HG02610 (cell line): ENCODE measurements at regions not wholly inside any gene's neighbourhood (a gene's known extent, or its start where the extent isn't known, plus 50 kb on each side); places are given as distances from the start of the nearest gene placed in this dataset.

Source experiments
- ATAC-seq: cut with Tn5 transposase; IDR thresholded peaks from one replicate; pipeline ENCODE4 v1.9.1; 2021; ENCODE audit warnings: mild to moderate bottlenecking, moderate library complexity; ENCODE audit not compliant: unreplicated experiment

- no peak for ATAC-seq
These were observed 287.4 kb downstream of the IRX1 start for GRCh38 chr5:3883040-3883439.

GRCh38 chr5:3886524-3887451 is 291.2 kb downstream of the IRX1 start:
- no peak for ATAC-seq

DNA sequence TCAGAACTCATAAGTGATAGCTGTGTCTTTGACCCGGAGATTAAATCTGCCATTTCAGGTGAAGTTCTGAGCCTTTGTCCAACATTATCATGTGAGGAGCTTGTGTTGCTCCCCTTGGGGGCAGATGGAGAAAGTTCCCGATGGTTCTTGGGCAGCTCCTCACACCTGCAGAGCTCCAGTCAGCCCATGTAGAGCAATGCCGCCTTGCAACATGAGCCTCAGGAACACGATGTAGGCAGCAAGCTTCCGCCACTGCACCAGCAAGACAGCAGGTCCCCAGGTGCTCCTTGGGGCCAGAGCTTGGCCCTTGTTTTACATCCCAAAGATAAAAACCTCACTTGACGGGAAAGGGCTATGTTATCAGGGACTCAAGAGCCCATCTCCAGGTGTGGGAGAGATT is 292.7 kb downstream of the IRX1 start:
- no peak for ATAC-seq

DNA sequence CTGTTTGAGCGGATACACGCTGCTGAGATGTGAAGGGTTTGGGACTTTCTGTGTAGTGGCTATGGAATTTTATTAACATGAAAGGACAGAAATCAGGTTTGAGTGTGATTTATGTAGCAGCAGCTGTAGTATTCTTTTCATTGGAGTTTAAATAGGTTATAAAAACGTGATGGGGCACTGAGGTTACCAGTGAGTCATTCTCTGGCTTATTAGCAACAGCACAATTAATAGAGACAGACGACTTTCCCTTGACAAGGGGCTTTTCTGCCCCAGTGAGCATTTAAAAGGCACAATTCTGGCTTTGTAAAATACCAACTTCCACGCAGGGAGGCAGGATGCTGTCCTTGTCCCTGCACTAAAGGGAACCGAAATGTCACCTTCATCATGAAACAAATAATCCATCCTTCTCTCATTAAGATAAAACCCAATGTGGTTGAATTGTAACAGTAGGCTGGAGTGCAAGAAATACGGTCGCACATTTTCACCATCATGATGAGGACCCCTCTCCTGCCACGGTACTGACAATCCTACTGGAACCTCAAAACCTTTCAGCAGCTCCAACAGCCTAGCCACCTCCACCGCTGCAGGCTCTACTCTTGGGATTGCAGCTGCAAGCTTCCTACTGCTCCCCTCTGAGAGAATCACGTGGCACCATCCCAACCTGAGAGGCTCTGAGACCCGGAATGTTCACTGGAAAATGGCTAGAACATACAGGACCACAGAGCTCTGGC is 293.9 kb downstream of the IRX1 start:
- ATAC-seq: no peak

GRCh38 chr5:3891113-3891512 is 295.5 kb downstream of the IRX1 start:
- ATAC-seq: no peak

DNA sequence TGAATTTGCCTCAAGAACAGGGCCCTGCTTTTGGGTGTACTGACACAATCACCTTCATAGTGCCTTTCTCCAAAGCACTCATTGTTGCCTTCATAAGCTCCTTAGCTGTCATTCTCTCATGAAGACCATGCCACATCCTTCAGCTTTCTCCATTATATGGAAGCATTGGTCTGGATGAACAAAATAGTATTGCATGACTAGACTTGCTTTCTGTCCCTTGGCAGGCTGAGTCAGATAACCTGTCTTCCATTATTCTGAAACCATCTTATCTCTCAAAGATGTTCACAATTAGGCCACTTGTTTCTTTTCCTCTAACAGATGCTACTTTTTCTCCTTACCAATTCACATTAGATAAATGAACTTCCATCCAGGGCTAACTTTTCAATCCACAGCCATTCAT is 297.9 kb downstream of the IRX1 start:
- no peak for ATAC-seq

GRCh38 chr5:3893975-3894374 is 298.3 kb downstream of the IRX1 start:
- no peak for ATAC-seq

DNA sequence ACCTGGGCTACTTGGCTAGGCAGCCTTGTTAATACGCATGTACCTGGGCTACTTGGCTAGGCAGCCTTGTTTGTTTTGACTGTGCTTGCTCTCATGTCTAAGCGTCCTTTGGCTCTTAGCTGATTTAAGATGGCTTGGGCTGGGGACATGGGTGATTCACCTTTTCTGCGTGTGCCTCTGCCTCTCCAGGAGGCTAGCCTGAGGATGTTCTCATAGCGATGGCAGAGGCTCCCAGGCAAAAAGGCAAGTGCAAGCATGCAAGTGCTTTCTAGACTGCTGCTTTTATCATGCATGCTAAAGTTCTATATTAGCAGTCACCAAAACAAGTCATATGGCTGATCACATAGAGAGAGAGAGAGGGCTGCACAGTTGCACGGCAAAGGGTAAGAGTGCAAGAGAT is 300.5 kb downstream of the IRX1 start:
- ATAC-seq: no peak

GRCh38 chr5:3899093-3899492 is 303.5 kb downstream of the IRX1 start:
- ATAC-seq: no peak

DNA sequence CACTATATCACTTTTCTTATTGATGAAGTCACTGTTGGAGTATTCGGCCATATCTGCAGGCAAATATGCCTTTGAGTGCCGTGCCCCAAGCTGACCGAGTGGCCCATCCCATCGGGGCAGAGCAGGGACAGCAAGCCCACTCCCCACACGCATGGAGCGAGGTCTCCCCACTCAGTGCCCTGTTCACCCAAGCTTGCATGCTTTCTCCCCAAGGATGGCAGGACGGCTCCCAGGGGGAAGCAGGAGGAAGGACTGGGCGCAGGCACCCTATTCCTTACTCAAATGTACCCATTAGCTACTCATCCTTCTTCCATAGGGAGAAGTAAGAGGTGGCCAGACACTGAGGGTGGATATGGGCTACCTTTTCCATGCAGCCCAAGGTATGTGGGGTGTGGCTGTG is 309.0 kb downstream of the IRX1 start:
- no peak for ATAC-seq

DNA sequence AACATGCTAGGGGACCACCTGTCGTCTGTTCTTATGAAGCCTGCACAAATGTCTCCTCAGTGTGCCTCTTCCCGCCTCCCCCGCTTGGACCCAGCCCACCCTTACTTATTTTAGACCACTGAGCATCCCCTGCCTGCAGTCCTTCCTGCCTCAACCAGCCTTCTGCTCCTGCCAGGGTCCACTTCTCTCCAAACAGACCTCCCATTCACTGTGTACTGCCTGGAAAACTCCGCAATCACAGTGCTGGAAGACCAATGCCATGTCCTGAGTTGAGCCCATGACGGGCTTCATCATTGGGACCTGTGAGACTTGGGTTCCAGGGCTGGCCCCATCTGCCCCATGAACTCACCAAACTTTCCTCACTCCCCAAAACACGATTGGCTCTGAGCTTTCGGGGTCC is 309.4 kb downstream of the IRX1 start:
- no peak for ATAC-seq

DNA sequence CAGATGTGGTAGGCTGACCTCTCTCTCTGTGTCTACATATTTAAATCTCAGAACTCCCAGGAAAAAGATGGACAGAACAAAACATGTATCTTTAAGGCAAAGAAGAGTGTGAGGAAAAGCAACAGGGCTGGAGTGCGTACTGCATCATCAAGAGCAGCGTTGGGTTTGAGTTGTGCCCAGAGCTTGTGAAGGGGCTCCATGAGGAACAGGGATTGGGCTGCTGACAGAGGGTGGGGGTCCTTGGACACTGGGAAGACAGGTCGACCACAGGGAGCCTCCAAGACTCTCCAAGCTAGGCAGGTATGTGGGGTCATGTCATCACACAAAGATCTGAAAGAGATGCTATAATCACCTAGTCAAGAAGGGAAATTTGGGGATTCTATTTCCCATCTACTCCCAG is 309.9 kb downstream of the IRX1 start:
- ATAC-seq: no peak

GRCh38 chr5:3911111-3911510 is 315.5 kb downstream of the IRX1 start:
- ATAC-seq: no peak

- no peak for ATAC-seq
These were observed 316.1 kb downstream of the IRX1 start for GRCh38 chr5:3911773-3912172.

DNA sequence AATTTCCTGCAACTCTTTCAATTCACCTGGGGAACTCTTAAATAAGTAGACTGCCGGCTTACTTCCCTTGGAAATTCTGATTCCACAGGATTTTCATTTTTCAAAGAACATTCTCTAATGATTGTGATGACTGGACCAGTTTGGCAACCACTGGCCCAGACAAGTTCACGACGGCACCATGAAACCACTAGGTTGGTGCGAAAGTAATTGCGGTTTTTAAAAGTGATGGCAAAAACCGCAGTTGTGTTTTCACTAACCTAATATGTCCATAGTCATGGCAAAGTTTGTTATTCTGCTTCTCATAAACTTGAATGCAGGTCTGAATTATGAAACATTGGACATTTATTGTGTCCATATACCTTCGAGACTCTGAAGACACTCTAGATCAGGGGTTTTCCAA is 317.2 kb downstream of the IRX1 start:
- no peak for ATAC-seq

DNA sequence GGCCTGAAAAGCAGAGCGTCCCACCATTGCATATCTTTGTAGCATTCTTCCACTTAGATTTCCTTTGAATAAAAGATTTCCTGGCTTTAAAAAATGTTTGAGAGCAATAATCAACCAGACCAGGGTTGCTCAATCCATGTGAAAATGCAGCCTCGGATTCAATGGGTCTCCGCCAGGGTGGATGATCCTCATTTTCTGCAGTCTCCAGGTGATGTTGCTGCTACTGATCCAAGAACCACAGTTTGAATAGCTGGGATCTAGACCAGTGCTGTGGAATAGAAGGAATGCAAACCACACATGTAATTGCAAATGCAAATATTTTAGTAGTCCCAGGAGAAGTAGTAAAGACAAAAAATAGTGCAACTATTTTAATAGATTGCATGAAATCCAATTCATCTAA is 317.6 kb downstream of the IRX1 start:
- no peak for ATAC-seq

DNA sequence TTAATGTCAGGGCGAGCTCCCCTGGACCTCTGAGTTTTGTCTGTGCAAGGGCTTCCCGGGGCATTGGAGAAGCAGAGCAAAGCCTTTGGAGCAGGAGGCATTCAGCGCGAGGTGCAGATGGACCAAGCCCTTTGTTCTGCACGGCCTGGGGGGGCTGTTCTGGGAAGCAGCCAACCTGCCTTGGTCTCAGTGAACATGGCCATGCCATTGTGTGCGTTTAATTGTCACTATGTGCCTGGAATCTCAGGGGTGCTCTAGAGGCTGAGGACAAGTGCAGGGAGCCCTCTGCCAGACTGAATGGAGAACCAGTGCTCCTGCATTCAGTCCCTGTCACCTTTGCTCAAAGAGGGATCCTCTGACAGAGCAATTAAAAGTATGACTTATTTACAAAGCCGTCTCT is 329.4 kb downstream of the IRX1 start:
- ATAC-seq: no peak

GRCh38 chr5:3925935-3926334 is 330.3 kb downstream of the IRX1 start:
- no peak for ATAC-seq

GRCh38 chr5:3929799-3930198 is 334.2 kb downstream of the IRX1 start:
- no peak for ATAC-seq

DNA sequence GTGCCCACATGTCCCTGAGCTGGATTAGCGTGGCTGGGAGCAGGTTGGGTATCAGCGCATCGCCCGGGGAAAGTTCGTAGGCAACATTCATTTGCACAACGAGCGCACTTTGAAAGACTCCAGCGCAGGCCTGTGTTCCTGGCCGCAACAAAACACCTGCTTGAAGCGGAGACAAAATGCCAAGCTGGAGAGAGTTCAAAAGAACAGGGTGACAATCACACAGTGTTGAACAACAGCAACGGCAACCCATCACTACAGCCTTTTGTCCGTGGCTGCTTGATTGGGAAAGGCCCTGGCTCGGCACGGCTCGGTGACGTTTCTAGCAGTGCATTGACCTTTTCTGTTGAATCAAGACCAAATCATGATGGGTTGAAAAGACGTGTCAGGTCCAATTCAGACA is 336.3 kb downstream of the IRX1 start:
- ATAC-seq: no peak

DNA sequence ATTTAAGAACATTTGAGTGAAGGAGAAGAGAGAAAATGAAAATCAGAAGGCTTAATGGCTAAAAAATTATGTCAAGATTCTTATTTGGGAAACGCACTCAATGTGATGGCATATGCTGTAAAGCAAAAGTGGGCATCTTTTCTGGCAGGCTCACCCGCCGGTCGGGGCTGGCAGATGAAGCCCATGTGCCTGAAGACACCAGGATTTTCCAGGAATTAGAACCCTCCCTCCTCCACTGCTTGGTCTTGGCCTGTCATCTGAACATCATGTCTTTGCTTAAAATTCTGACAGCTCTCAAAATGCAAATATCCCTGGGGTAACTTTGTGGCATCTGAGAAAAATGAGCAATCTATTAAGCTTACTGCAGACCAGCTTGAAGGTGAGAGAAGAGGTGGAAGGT is 337.9 kb downstream of the IRX1 start:
- ATAC-seq: no peak

DNA sequence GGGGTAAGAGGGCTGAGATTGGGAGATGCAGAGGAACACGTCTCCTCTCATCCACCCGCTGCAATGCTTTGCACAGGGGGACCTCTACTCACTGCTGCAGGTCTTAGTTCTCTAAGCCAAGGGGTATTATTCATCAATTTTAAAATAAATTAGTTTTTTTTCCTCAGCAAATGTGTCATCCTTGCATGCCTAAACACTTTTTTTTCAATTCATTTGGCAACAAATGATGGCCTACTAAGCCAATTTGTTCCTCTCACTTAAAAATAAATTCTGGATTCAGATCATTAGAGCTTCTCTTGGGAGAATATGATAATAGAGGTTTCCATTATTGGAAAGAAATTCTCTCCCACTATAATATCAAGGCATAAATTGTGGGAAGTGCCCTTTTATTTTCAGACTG is 338.3 kb downstream of the IRX1 start:
- no peak for ATAC-seq
